ENCODE measurements at regions not wholly inside any gene's neighbourhood (a gene's known extent, or its start where the extent isn't known, plus 50 kb on each side); places are given as distances from the start of the nearest gene placed in this dataset.

- no peak for TF ChIP-seq RAD21 (IDR thresholded peaks at IDR 0.05 in 1 of 2, conservative IDR thresholded peaks at IDR 0.05 in 1 of 2; ENCODE audit: low read depth in 2 of 2, low read length in 2 of 2)
Observed at GRCh38 chr11:69898123-69898522, 78.9 kb upstream of the FGF3 start (continued).
